OCI-LY7 (cell line): ENCODE measurements at regions not wholly inside any gene's neighbourhood (a gene's known extent, or its start where the extent isn't known, plus 50 kb on each side); places are given as distances from the start of the nearest gene placed in this dataset.

Experiments used
- BruUV-seq: library from RNA; stranded (reverse); fragments of 400-500 nt; replicated peaks from 2 replicates; lab custom pipeline; 2021; lab: Mats Ljungman, UMichigan
- CTCF ChIA-PET: fragments of 300-600 bp; sonication (Branson Sonifier 250); formaldehyde crosslinking; loops from one replicate; lab custom pipeline; 2022; ENCODE audit warnings: antibody characterized with exemption; ENCODE audit not compliant: unreplicated experiment; lab: Charles Lee
- POLR2A ChIA-PET: fragments of 300-600 bp; sonication (Branson Sonifier 250); formaldehyde crosslinking; loops from one replicate; lab custom pipeline; 2022; ENCODE audit warnings: antibody characterized with exemption; lab: Charles Lee
- DNase-seq: peaks from one replicate; pipeline ENCODE4 v3.0.0-alpha.2; 2015; ENCODE audit warnings: low spot score
- H2AFZ ChIP-seq: fragments of 200-600 bp; sonication (generic), shearing (Covaris generic); 2 replicates; pipeline ENCODE4 v1.6.1; 2014; ENCODE audit warnings: mild to moderate bottlenecking, antibody characterized with exemption, low read length, moderate library complexity
- H3K27ac ChIP-seq: fragments of 200-600 bp; sonication (generic); 2 replicates; pipeline ENCODE4 v1.5.1; 2014; ENCODE audit warnings: mixed run types, low read depth, mild to moderate bottlenecking, moderate library complexity, low read length, inconsistent platforms; ENCODE audit not compliant: poor library complexity, severe bottlenecking
- H3K36me3 ChIP-seq: fragments of 200-600 bp; sonication (generic); 2 replicates; pipeline ENCODE4 v1.6.1; 2014; ENCODE audit warnings: mild to moderate bottlenecking, antibody characterized with exemption, low read length, moderate library complexity, mixed read lengths; ENCODE audit not compliant: insufficient read depth
- H3K4me1 ChIP-seq: fragments of 200-600 bp; sonication (generic); 2 replicates; pipeline ENCODE4 v1.5.1; 2014; ENCODE audit warnings: mild to moderate bottlenecking, low read length; ENCODE audit not compliant: insufficient read depth, poor library complexity, severe bottlenecking
- H3K4me2 ChIP-seq: fragments of 200-600 bp; sonication (generic); 2 replicates; pipeline ENCODE4 v1.6.1; 2014; ENCODE audit warnings: mild to moderate bottlenecking, low read length
- H3K4me3 ChIP-seq: fragments of 200-600 bp; sonication (generic); 2 replicates; pipeline ENCODE4 v1.5.1; 2014; ENCODE audit warnings: mild to moderate bottlenecking, low read depth, low read length; ENCODE audit not compliant: poor library complexity, severe bottlenecking
- H3K79me2 ChIP-seq: fragments of 200-600 bp; sonication (generic); 2 replicates; pipeline ENCODE4 v1.6.1; 2016; ENCODE audit warnings: low read depth, mild to moderate bottlenecking, low read length, moderate library complexity, mixed read lengths; ENCODE audit not compliant: insufficient read depth
- H3K9me2 ChIP-seq: fragments of 200-600 bp; sonication (generic); 2 replicates; pipeline ENCODE4 v1.6.1; 2016; ENCODE audit warnings: mild to moderate bottlenecking, low read length, mixed read lengths; ENCODE audit not compliant: insufficient read depth
- H3K9me3 ChIP-seq: fragments of 200-600 bp; sonication (generic); 2 replicates; pipeline ENCODE4 v1.6.1; 2014; ENCODE audit warnings: mild to moderate bottlenecking, mixed run types, low read length, mixed read lengths
- H4K20me1 ChIP-seq: fragments of 200-600 bp; sonication (generic); 2 replicates; pipeline ENCODE4 v1.6.1; 2014; ENCODE audit warnings: mild to moderate bottlenecking, antibody characterized with exemption, low read length, moderate library complexity, mixed read lengths; ENCODE audit not compliant: insufficient read depth
- CTCF ChIP-seq: fragments of 200-600 bp; sonication (generic); conservative IDR thresholded peaks from 2 replicates; pipeline ENCODE4 v1.5.1; 2014; ENCODE audit warnings: mild to moderate bottlenecking, antibody characterized with exemption, low read length, moderate library complexity, mixed read lengths
- EZH2phosphoT487 ChIP-seq: fragments of 200-600 bp; sonication (generic); IDR thresholded peaks from 2 replicates; pipeline ENCODE4 v1.6.1; 2018; ENCODE audit warnings: low read depth, borderline replicate concordance, mild to moderate bottlenecking, mixed run types, antibody characterized with exemption, low read length, moderate library complexity, mixed read lengths
- intact Hi-C: fragments of 100-400 bp; cut with micrococcal nuclease; formaldehyde crosslinking; loops from one replicate; pipeline ENCODE4 v1.10.0; 2022; ENCODE audit not compliant: unreplicated experiment

- H3K79me2 ChIP-seq, result no peaks in the 10 kb centered on the region
- no peaks in the 10 kb centered on the region for H3K4me1 ChIP-seq
- no TSS peak for BruUV-seq
- no peak overlapping the region for H2AFZ ChIP-seq
- POLR2A ChIA-PET, result no interaction called here
- no peaks in the 10 kb centered on the region for H3K9me2 ChIP-seq
- TF ChIP-seq EZH2phosphoT487 (no peak), CTCF (no peak)
- H3K27ac ChIP-seq, result no peak overlapping the region
- no peaks in the 10 kb centered on the region for H4K20me1 ChIP-seq
- H3K4me3 ChIP-seq, result no peak overlapping the region
- H3K9me3 ChIP-seq, result no peaks in the 10 kb centered on the region
- H3K36me3 ChIP-seq, result no peaks in the 10 kb centered on the region
- no peak overlapping the region for H3K4me2 ChIP-seq
- intact Hi-C loops, result no loop called here
- DNase-seq, result no peak
- CTCF ChIA-PET, result no interaction called here
Measured at GRCh38 chr3:164208048-164208447, 870.2 kb downstream of the SI start.

GRCh38 chr3:164200053-164200823 is 878.1 kb downstream of the SI start:
- BruUV-seq, result no TSS peak
- Histone ChIP-seq H4K20me1 (no peaks in the 10 kb centered on the region), H3K36me3 (no peaks in the 10 kb centered on the region), H3K4me1 (no peaks in the 10 kb centered on the region), H3K9me3 (no peaks in the 10 kb centered on the region), H3K4me3 (no peak overlapping the region), H3K27ac (no peak overlapping the region), H3K9me2 (no peaks in the 10 kb centered on the region), H2AFZ (no peak overlapping the region), H3K4me2 (no peak overlapping the region), H3K79me2 (no peaks in the 10 kb centered on the region)
- TF ChIP-seq CTCF, result no peak
- TF ChIP-seq EZH2phosphoT487, result no peak
- intact Hi-C loops, result no loop called here
- DNase-seq, result no peak
- CTCF ChIA-PET, result no interaction called here
- POLR2A ChIA-PET, result no interaction called here

- no peaks in the 10 kb centered on the region for H3K36me3 ChIP-seq
- no peak overlapping the region for H3K27ac ChIP-seq
- DNase-seq, result no peak
- H3K9me3 ChIP-seq, result no peaks in the 10 kb centered on the region
- no TSS peak for BruUV-seq
- TF ChIP-seq EZH2phosphoT487 (no peak), CTCF (no peak)
- H3K9me2 ChIP-seq, result no peaks in the 10 kb centered on the region
- H3K79me2 ChIP-seq, result no peaks in the 10 kb centered on the region
- intact Hi-C loops, result no loop called here
- no peaks in the 10 kb centered on the region for H3K4me1 ChIP-seq
- H3K4me2 ChIP-seq, result no peak overlapping the region
- no peaks in the 10 kb centered on the region for H4K20me1 ChIP-seq
- H3K4me3 ChIP-seq, result no peak overlapping the region
- ChIA-PET CTCF (no interaction called here), POLR2A (no interaction called here)
- H2AFZ ChIP-seq, result no peak overlapping the region
Measured at GRCh38 chr3:164196477-164196876, 881.8 kb downstream of the SI start.
